IPS-15b (cell line): ENCODE measurements at regions not wholly inside any gene's neighbourhood (a gene's known extent, or its start where the extent isn't known, plus 50 kb on each side); places are given as distances from the start of the nearest gene placed in this dataset.

Source experiments
- H3K27me3 ChIP-seq: one replicate; pipeline ENCODE4 v1.6.1; 2013; ENCODE audit warnings: low read length; ENCODE audit not compliant: control insufficient read depth, insufficient read depth
- H3K36me3 ChIP-seq: one replicate; pipeline ENCODE4 v1.6.1; 2013; ENCODE audit warnings: low read length; ENCODE audit not compliant: control insufficient read depth, insufficient read depth
- H3K4me1 ChIP-seq: one replicate; pipeline ENCODE4 v1.6.1; 2013; ENCODE audit warnings: mild to moderate bottlenecking, low read length; ENCODE audit not compliant: control insufficient read depth, insufficient read depth
- H3K4me3 ChIP-seq: one replicate; pipeline ENCODE4 v1.5.1; 2013; ENCODE audit warnings: low read depth, low read length
- H3K9ac ChIP-seq: one replicate; pipeline ENCODE4 v1.6.1; 2013; ENCODE audit warnings: low read depth, mild to moderate bottlenecking, low read length
- H3K9me3 ChIP-seq: one replicate; pipeline ENCODE4 v1.6.1; 2013; ENCODE audit warnings: mild to moderate bottlenecking, low read length; ENCODE audit not compliant: control insufficient read depth, insufficient read depth

DNA sequence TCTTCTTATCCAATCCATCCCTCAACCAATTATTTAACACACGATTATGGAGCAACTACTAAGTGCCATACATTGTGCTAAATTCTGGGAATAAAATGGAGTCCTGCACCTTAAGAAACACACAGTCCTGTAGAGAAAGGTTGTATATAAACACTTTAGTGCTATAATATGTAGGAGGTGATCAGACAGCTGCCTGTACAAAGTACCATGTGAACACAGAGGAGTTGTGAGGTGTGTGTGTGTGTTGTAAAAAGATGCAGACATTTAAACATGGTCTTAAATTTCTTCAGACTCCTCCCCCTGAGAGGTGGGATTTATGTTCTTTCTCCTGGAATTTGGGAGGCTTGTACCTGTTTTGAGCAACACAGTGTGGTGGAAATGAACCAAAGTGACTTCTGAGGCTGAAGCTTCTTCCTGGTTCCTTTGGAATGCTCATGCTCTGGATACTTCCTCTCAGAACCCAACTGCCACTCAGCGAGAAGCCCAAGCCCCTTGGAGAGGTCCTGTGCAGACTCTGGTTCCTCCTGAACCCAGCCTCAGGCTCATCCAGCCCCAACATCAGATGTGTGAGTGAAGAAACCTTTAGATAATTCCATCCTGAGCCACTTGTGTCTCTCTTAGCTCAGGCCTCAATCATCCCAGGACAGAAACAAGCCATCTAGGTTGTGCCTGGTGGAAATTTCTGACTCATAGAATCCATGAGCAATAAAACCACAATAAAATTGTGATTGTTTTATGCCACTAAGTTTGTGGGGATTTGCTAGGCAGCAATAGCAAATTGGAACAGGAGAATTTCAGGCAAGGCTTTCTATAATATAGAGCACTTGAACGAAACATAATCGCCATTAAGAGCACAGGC, 161.2 kb upstream of the FAM3C start:
- no peaks in the 10 kb centered on the region for H3K9me3 ChIP-seq

GRCh38 chr7:121555558-121555957, 159.4 kb upstream of the FAM3C start:
- no peaks in the 10 kb centered on the region for H3K4me1 ChIP-seq
- H3K9me3 ChIP-seq = no peaks in the 10 kb centered on the region
- H3K27me3 ChIP-seq = no peaks in the 10 kb centered on the region
- H3K36me3 ChIP-seq = no peaks in the 10 kb centered on the region
- H3K4me3 ChIP-seq = no peak overlapping the region
- H3K9ac ChIP-seq = no peak overlapping the region

More for the DNA sequence above, 161.2 kb upstream of the FAM3C start:
- Histone ChIP-seq H3K9ac (no peak overlapping the region), H3K4me3 (no peak overlapping the region), H3K4me1 (no peaks in the 10 kb centered on the region), H3K36me3 (no peaks in the 10 kb centered on the region), H3K27me3 (no peaks in the 10 kb centered on the region)

DNA sequence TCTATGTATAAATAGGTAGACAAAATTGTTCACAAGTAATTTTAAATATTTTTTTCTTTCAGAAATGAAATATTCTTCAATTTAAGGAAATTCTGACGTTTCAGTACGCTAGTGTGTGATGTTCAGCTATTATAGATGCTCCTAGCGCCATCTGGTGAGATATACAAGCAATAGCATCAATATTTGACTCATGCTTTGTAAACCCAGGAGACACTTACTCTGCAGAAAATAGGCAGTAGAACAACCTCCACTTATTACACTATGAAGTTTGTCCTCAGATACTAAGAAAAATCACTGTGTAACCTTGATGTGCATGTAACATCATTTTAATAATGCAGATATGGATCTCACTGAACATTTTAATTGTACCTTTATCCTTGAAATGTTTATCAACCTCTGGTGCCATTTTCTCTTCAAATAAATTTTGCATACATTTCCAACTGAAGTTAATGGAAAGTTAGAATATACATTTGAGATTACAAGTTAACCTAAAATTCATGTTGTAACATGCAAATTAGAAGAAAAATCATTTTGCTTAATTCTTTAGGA, 151.5 kb upstream of the FAM3C start:
- Histone ChIP-seq H3K4me3 (no peak overlapping the region), H3K9me3 (no peaks in the 10 kb centered on the region), H3K27me3 (no peaks in the 10 kb centered on the region)

GRCh38 chr7:121546632-121547543, 150.8 kb upstream of the FAM3C start:
- no peaks in the 10 kb centered on the region for H3K9me3 ChIP-seq
- H3K4me3 ChIP-seq = no peak overlapping the region
- H3K4me1 ChIP-seq = no peaks in the 10 kb centered on the region
- no peak overlapping the region for H3K9ac ChIP-seq
- no peaks in the 10 kb centered on the region for H3K27me3 ChIP-seq
- no peaks in the 10 kb centered on the region for H3K36me3 ChIP-seq

More for the DNA sequence above, 151.5 kb upstream of the FAM3C start:
- Histone ChIP-seq H3K4me1 (no peaks in the 10 kb centered on the region), H3K36me3 (no peaks in the 10 kb centered on the region), H3K9ac (no peak overlapping the region)

DNA sequence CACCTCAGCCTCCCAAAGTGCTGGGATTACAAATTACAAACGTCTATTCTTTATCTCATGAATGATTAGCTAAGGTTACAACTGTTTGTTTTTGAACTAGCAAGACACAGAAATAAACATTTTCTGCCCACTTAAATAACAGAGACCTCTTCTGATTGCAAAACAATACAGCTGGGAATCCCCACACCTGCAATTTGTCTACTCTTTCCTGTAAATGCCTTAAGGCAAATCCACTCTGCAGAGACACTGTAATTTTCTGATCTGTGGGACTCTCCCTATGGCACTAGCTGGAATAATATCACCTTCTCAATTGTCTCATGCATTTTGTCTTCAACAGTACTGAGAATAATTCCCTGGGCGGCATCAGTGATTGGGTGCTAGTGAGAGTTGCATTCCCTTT, 149.3 kb upstream of the FAM3C start:
- Histone ChIP-seq H3K9ac (no peak overlapping the region), H3K4me3 (no peak overlapping the region), H3K36me3 (no peaks in the 10 kb centered on the region), H3K27me3 (no peaks in the 10 kb centered on the region), H3K9me3 (no peaks in the 10 kb centered on the region), H3K4me1 (no peaks in the 10 kb centered on the region)

- Histone ChIP-seq H3K27me3 (no peaks in the 10 kb centered on the region), H3K4me1 (no peaks in the 10 kb centered on the region), H3K9ac (no peak overlapping the region), H3K36me3 (no peaks in the 10 kb centered on the region), H3K4me3 (no peak overlapping the region), H3K9me3 (no peaks in the 10 kb centered on the region)
Observed at GRCh38 chr7:121544726-121545125, 148.6 kb upstream of the FAM3C start.

- no peaks in the 10 kb centered on the region for H3K27me3 ChIP-seq
- H3K9ac ChIP-seq = no peak overlapping the region
- H3K9me3 ChIP-seq = no peaks in the 10 kb centered on the region
Observed at GRCh38 chr7:121544238-121544637, 148.1 kb upstream of the FAM3C start.

GRCh38 chr7:121541457-121541856, 145.3 kb upstream of the FAM3C start:
- Histone ChIP-seq H3K9ac (no peak overlapping the region), H3K4me3 (no peak overlapping the region), H3K4me1 (no peaks in the 10 kb centered on the region), H3K9me3 (no peaks in the 10 kb centered on the region), H3K36me3 (no peaks in the 10 kb centered on the region), H3K27me3 (no peaks in the 10 kb centered on the region)

More at GRCh38 chr7:121544238-121544637, 148.1 kb upstream of the FAM3C start:
- Histone ChIP-seq H3K4me3 (no peak overlapping the region), H3K36me3 (no peaks in the 10 kb centered on the region), H3K4me1 (no peaks in the 10 kb centered on the region)

DNA sequence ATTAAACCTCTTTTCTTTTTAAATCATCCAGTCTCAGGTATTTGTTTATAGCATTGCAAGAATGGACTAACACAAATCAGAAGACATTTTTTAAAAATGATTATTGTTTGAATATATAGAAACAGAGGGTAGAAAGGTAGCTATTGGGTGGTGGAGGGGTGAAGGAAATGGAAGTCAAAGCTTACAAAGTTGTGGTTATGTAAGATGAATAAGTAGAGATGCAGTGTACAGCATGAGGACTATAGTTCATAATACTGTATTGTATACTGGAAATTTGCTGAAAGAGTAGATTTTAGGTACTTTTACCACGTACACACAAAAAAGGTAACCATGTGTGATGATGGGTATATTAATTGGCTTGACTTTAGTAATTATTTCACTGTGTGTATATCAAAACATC, 144.0 kb upstream of the FAM3C start:
- no peak overlapping the region for H3K4me3 ChIP-seq

DNA sequence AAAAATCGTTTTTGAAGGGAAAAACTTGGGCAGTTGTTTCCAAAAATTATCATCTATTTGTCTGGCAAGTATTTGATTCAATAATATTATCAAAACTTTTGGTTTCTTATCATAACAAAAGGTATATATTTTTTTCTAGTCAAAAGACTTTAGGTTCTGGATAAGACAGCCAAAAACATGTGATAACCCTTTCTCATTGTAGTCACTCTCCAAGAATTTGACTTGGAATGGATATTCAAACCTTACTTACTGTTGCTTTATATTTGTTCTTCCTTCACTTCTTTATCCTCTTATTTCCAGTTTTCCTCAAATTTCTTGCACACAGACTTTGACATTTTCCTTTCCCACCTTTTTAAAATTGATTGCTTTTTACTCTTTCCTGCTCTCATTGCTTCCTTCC, 140.9 kb upstream of the FAM3C start:
- H3K9ac ChIP-seq = no peak overlapping the region
- no peaks in the 10 kb centered on the region for H3K27me3 ChIP-seq
- H3K4me1 ChIP-seq = no peaks in the 10 kb centered on the region
- H3K4me3 ChIP-seq = no peak overlapping the region
- no peaks in the 10 kb centered on the region for H3K36me3 ChIP-seq
- H3K9me3 ChIP-seq = no peaks in the 10 kb centered on the region

More for the DNA sequence above, 144.0 kb upstream of the FAM3C start:
- Histone ChIP-seq H3K9me3 (no peaks in the 10 kb centered on the region), H3K4me1 (no peaks in the 10 kb centered on the region), H3K36me3 (no peaks in the 10 kb centered on the region), H3K27me3 (no peaks in the 10 kb centered on the region), H3K9ac (no peak overlapping the region)

- H3K4me1 ChIP-seq = no peaks in the 10 kb centered on the region
- no peaks in the 10 kb centered on the region for H3K27me3 ChIP-seq
Observed at GRCh38 chr7:121531175-121532070, 135.3 kb upstream of the FAM3C start.

More at GRCh38 chr7:121531175-121532070, 135.3 kb upstream of the FAM3C start:
- H3K9me3 ChIP-seq = no peaks in the 10 kb centered on the region
- H3K9ac ChIP-seq = no peak overlapping the region
- no peaks in the 10 kb centered on the region for H3K36me3 ChIP-seq
- no peak overlapping the region for H3K4me3 ChIP-seq
